Liver (tissue), 3 donors: ENCODE measurements at regions not wholly inside any gene's neighbourhood (a gene's known extent, or its start where the extent isn't known, plus 50 kb on each side); places are given as distances from the start of the nearest gene placed in this dataset.

Source experiments
- EGR1 ChIP-seq, 2 donors: IDR thresholded peaks; 2 replicates each; pipeline ENCODE4 v1.6.1; 2016 to 2018; ENCODE audit warnings: antibody characterized with exemption in 2 of 2, low read depth in 2 of 2
- GABPA ChIP-seq, 2 donors: IDR thresholded peaks in 1 of 2; conservative IDR thresholded peaks in 1 of 2; 2 replicates each; pipeline ENCODE4 v1.6.1; 2016; ENCODE audit warnings: antibody characterized with exemption in 2 of 2, mild to moderate bottlenecking in 1 of 2, moderate library complexity in 1 of 2
- JUND ChIP-seq, 2 donors: IDR thresholded peaks; 2 replicates each; pipeline ENCODE4 v1.6.1; 2016; ENCODE audit warnings: antibody characterized with exemption in 2 of 2
- MAX ChIP-seq: IDR thresholded peaks from 2 replicates; pipeline ENCODE4 v1.6.1; 2016; ENCODE audit warnings: antibody characterized with exemption
- RAD21 ChIP-seq, 2 donors: IDR thresholded peaks; 2 replicates each; pipeline ENCODE4 v1.6.1; 2016; ENCODE audit warnings: antibody characterized with exemption in 2 of 2, mild to moderate bottlenecking in 2 of 2
- SP1 ChIP-seq: IDR thresholded peaks from 2 replicates; pipeline ENCODE4 v1.6.1; 2018; ENCODE audit warnings: antibody characterized with exemption, mild to moderate bottlenecking
- YY1 ChIP-seq: IDR thresholded peaks from 2 replicates; pipeline ENCODE4 v1.6.1; 2016; ENCODE audit warnings: antibody characterized with exemption, mild to moderate bottlenecking
- TF ChIP-seq, protein P1 (sequence below): fragments of 150-350 bp; IDR thresholded peaks from 2 replicates; pipeline ENCODE4 v1.5.1; 2017; ENCODE audit warnings: improper control_type of control experiment, low read depth, low read length; ENCODE audit not compliant: missing input control
- donor health status: healthy.
- donor health status: healthy.

DNA sequence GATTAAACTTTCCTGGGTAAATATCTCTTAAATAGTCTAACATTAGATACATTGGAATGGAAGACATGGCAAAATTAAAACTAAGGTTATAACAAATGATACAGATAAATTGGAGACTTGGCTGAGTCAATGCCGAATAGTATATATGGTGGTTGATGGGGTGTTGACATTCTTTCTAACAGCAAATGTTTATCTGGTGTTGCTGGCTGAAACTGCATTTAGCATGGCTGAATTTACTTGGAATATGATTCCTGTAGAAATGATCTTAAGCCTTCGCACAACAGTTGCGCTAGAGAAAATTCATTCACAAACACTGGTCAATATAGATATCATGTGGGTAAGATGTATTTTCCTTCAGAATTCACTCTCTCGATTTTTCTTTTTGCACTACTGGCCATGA lies 646.0 kb upstream of the CXADR start:
- TF ChIP-seq, protein P1, sequence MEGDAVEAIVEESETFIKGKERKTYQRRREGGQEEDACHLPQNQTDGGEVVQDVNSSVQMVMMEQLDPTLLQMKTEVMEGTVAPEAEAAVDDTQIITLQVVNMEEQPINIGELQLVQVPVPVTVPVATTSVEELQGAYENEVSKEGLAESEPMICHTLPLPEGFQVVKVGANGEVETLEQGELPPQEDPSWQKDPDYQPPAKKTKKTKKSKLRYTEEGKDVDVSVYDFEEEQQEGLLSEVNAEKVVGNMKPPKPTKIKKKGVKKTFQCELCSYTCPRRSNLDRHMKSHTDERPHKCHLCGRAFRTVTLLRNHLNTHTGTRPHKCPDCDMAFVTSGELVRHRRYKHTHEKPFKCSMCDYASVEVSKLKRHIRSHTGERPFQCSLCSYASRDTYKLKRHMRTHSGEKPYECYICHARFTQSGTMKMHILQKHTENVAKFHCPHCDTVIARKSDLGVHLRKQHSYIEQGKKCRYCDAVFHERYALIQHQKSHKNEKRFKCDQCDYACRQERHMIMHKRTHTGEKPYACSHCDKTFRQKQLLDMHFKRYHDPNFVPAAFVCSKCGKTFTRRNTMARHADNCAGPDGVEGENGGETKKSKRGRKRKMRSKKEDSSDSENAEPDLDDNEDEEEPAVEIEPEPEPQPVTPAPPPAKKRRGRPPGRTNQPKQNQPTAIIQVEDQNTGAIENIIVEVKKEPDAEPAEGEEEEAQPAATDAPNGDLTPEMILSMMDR, result no peak
- TF ChIP-seq YY1, result no peak
- no peak for TF ChIP-seq SP1
- no peak for TF ChIP-seq JUND (IDR thresholded peaks at IDR 0.05)
- no peak for TF ChIP-seq MAX
- TF ChIP-seq GABPA (IDR thresholded peaks at IDR 0.05 in 1 of 2, conservative IDR thresholded peaks at IDR 0.05 in 1 of 2), result no peak
- TF ChIP-seq EGR1 (IDR thresholded peaks at IDR 0.05; ENCODE audit: low read depth in 2 of 2), result no peak
- no peak for TF ChIP-seq RAD21 (IDR thresholded peaks at IDR 0.05)
